A673 (cell line): ENCODE measurements at regions not wholly inside any gene's neighbourhood (a gene's known extent, or its start where the extent isn't known, plus 50 kb on each side); places are given as distances from the start of the nearest gene placed in this dataset.

ENCODE experiments used
- BruUV-seq: library from RNA; stranded (reverse); fragments of 400-500 nt; replicated peaks from 2 replicates; lab custom pipeline; 2021; lab: Mats Ljungman, UMichigan
- CTCF ChIA-PET: fragments of 300-600 bp; sonication (Branson Sonifier 250); formaldehyde crosslinking; loops from one replicate; lab custom pipeline; 2022; ENCODE audit warnings: antibody characterized with exemption; lab: Charles Lee
- POLR2A ChIA-PET: fragments of 300-600 bp; sonication (Branson Sonifier 250); formaldehyde crosslinking; loops from one replicate; lab custom pipeline; 2022; ENCODE audit warnings: antibody characterized with exemption; ENCODE audit not compliant: low non-redundant PET; lab: Charles Lee
- DNase-seq: peaks from one replicate; pipeline ENCODE4 v3.0.0-alpha.2; 2015; ENCODE audit warnings: low spot score
- H3K27ac ChIP-seq: fragments of 200-600 bp; sonication (generic); 2 replicates; pipeline ENCODE4 v1.5.1; 2016; ENCODE audit warnings: mixed run types, low read depth, mild to moderate bottlenecking, mixed read lengths, antibody characterized with exemption, low read length; ENCODE audit not compliant: poor library complexity, severe bottlenecking
- H3K27me3 ChIP-seq: fragments of 200-600 bp; sonication (generic); replicated peaks from 2 replicates; pipeline ENCODE4 v1.6.1; 2017; ENCODE audit warnings: mixed run types, low read depth, mild to moderate bottlenecking, mixed read lengths, antibody characterized with exemption, low read length; ENCODE audit not compliant: insufficient read depth, poor library complexity
- H3K36me3 ChIP-seq: fragments of 200-600 bp; sonication (generic); 2 replicates; pipeline ENCODE4 v1.6.1; 2016; ENCODE audit warnings: mixed run types, mild to moderate bottlenecking, mixed read lengths, antibody characterized with exemption, low read length; ENCODE audit not compliant: insufficient read depth, poor library complexity, severe bottlenecking
- H3K4me1 ChIP-seq: fragments of 200-600 bp; sonication (generic); 2 replicates; pipeline ENCODE4 v1.6.1; 2017; ENCODE audit warnings: mixed run types, mild to moderate bottlenecking, mixed read lengths, antibody characterized with exemption, low read length; ENCODE audit not compliant: insufficient read depth, poor library complexity, severe bottlenecking
- H3K4me3 ChIP-seq: fragments of 200-600 bp; sonication (generic); 2 replicates; pipeline ENCODE4 v1.5.1; 2016; ENCODE audit warnings: low read depth, mixed run types, mild to moderate bottlenecking, mixed read lengths, low read length; ENCODE audit not compliant: poor library complexity, severe bottlenecking
- H3K9me3 ChIP-seq: fragments of 200-600 bp; sonication (generic); 2 replicates; pipeline ENCODE4 v1.6.1; 2016; ENCODE audit warnings: mixed run types, low read depth, mild to moderate bottlenecking, mixed read lengths, antibody characterized with exemption, low read length; ENCODE audit not compliant: poor library complexity, severe bottlenecking
- EZH2 ChIP-seq: fragments of 200-600 bp; sonication (generic); IDR thresholded peaks from 2 replicates; pipeline ENCODE4 v1.6.1; 2017; ENCODE audit warnings: borderline replicate concordance, low read depth, mild to moderate bottlenecking, mixed read lengths, antibody characterized with exemption, low read length; ENCODE audit not compliant: poor library complexity, severe bottlenecking
- intact Hi-C: fragments of 100-400 bp; cut with micrococcal nuclease; formaldehyde crosslinking; loops from one replicate; pipeline ENCODE4 v1.10.0; 2022; ENCODE audit not compliant: unreplicated experiment
- TF ChIP-seq, protein P1 (sequence below): fragments of 300-800, 200-600 bp; sonication (generic); conservative IDR thresholded peaks from 2 replicates; pipeline ENCODE4 v1.5.1; 2017; ENCODE audit warnings: low read depth, mild to moderate bottlenecking, antibody characterized with exemption, low read length, moderate library complexity, mixed read lengths

DNA sequence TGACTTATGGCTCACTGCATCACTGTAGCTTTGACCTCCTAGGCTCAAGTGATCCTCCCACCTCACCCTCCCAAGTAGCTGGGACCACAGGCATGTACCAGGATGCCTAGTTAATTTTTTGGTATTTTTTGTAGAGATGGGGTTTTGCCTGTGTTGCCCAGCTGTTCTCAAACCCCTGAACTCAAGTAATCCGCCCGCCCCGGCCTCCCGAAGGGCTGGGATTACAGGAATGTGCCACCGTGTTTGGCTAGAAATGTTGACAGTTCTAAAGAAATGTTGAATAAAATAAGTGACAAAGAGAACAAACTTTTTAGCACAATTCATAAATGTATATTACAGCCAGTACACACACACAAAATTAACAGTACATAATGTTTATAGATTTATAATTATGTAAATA is 1586.1 kb downstream of the NCAM2 start:
- POLR2A ChIA-PET, result no interaction called here
- CTCF ChIA-PET, result interaction anchor here (0.9 kb wide), 1 partner anchor 9 kb away, joined by 3 read pairs; no protein-coding TSS in a partner anchor
- Histone ChIP-seq H3K4me1 (peaks cover 19% of the 10 kb centered on the region), H3K36me3 (no peaks in the 10 kb centered on the region), H3K27ac (no peak overlapping the region), H3K4me3 (no peak overlapping the region), H3K27me3 (no peaks in the 10 kb centered on the region), H3K9me3 (no peaks in the 10 kb centered on the region)
- no peak for DNase-seq
- no peak for TF ChIP-seq EZH2
- TF ChIP-seq, protein P1, sequence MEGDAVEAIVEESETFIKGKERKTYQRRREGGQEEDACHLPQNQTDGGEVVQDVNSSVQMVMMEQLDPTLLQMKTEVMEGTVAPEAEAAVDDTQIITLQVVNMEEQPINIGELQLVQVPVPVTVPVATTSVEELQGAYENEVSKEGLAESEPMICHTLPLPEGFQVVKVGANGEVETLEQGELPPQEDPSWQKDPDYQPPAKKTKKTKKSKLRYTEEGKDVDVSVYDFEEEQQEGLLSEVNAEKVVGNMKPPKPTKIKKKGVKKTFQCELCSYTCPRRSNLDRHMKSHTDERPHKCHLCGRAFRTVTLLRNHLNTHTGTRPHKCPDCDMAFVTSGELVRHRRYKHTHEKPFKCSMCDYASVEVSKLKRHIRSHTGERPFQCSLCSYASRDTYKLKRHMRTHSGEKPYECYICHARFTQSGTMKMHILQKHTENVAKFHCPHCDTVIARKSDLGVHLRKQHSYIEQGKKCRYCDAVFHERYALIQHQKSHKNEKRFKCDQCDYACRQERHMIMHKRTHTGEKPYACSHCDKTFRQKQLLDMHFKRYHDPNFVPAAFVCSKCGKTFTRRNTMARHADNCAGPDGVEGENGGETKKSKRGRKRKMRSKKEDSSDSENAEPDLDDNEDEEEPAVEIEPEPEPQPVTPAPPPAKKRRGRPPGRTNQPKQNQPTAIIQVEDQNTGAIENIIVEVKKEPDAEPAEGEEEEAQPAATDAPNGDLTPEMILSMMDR, result no peak
- BruUV-seq, result no TSS peak
- intact Hi-C loops, result no loop called here

DNA sequence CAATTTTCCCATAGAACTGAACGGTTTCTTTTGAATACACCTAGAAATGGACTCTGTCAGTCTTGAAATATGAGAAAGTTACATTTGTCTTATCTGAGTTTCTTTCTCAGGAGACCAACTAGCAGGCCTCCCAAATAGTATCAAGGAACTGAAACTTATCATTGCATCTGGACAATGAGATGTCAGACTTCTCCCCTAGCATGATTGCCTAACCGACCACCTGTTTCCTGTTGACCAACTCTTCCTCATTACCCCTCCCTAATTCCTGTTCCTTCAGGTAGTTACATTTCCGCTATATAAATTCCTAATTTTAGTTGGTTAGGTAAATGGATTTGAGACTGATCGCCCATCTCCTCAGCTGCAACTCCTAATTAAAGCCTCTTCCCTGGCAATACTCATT is 1587.3 kb downstream of the NCAM2 start:
- H3K27ac ChIP-seq, result no peak overlapping the region
- H3K36me3 ChIP-seq, result no peaks in the 10 kb centered on the region
- POLR2A ChIA-PET, result no interaction called here
- TF ChIP-seq EZH2, result no peak
- TF ChIP-seq, protein P1, result no peak
- intact Hi-C loops, result no loop called here
- no peaks in the 10 kb centered on the region for H3K9me3 ChIP-seq
- no TSS peak for BruUV-seq
- CTCF ChIA-PET, result no interaction called here
- H3K4me3 ChIP-seq, result no peak overlapping the region
- DNase-seq, result no peak
- peaks cover 19% of the 10 kb centered on the region for H3K4me1 ChIP-seq
- no peaks in the 10 kb centered on the region for H3K27me3 ChIP-seq

DNA sequence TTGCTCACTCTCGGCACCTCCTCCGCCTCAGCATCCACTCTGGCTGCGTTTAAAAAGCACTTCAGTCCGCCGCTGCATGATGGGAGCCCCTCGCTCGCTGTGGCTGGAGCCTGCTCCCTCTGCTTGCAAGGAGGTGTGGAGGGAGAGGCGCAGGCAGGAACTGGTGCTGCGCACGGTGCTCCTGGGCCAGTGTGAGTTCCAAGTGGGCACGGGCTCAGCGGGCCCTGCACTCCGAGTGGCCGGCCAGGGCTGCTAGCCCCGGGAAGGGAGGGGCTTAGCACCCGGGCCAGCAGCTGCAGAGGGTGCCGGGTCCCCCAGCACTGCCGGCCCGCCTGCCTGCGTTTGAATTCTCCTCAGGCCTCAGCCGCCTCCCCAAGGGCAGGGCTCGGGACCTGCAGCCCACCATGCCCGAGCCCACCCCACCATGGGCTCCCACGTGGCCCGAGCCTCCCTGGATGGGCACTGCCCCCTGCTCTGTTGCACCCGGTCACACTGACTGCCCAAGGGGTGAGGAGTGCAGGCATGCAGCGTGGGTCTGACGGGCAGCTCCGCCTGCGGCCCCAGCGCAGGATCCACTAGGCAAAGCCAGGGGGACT is 1599.5 kb downstream of the NCAM2 start:
- H3K27ac ChIP-seq, result no peak overlapping the region
- no peak for DNase-seq
- BruUV-seq, result no TSS peak
- H3K27me3 ChIP-seq, result no peaks in the 10 kb centered on the region
- no peak overlapping the region for H3K4me3 ChIP-seq
- ChIA-PET POLR2A (no interaction called here), CTCF (no interaction called here)
- TF ChIP-seq, protein P1, result no peak
- no peak for TF ChIP-seq EZH2
- intact Hi-C loops, result no loop called here
- H3K4me1 ChIP-seq, result no peaks in the 10 kb centered on the region
- no peaks in the 10 kb centered on the region for H3K36me3 ChIP-seq
- H3K9me3 ChIP-seq, result no peaks in the 10 kb centered on the region
